GM12892 (cell line): ENCODE measurements at regions not wholly inside any gene's neighbourhood (a gene's known extent, or its start where the extent isn't known, plus 50 kb on each side); places are given as distances from the start of the nearest gene placed in this dataset.

Experiments
- DNase-seq: peaks from one replicate; pipeline ENCODE4 v3.0.0; 2011; ENCODE audit not compliant: insufficient read length
- FAIRE-seq: peaks from 2 replicates; lab custom pipeline; 2011; peaks lifted over from hg19 to GRCh38; lab: Jason Lieb, UNC
- POLR2A ChIP-seq: IDR thresholded peaks from 2 replicates; pipeline ENCODE4 v1.6.1; 2011; ENCODE audit warnings: low read depth, low read length, control low read depth
- POLR2AphosphoS5 ChIP-seq: IDR thresholded peaks from 2 replicates; pipeline ENCODE4 v1.6.1; 2011; ENCODE audit warnings: low read depth, low read length, control low read depth
- TAF1 ChIP-seq: IDR thresholded peaks from 2 replicates; pipeline ENCODE4 v1.6.1; 2011; ENCODE audit warnings: low read depth, mild to moderate bottlenecking, control low read depth, low read length, borderline replicate concordance

GRCh38 chr5:153899746-153900145 is 139.0 kb downstream of the FAM114A2 start:
- FAIRE-seq (no peak), DNase-seq (no peak)
- TF ChIP-seq POLR2AphosphoS5, result no peak
- no peak for TF ChIP-seq POLR2A
- TF ChIP-seq TAF1, result no peak

GRCh38 chr5:153896701-153897100 is 142.0 kb downstream of the FAM114A2 start:
- FAIRE-seq, result peak; percentile 54
- DNase-seq, result peak; percentile 17
- TF ChIP-seq POLR2AphosphoS5 (no peak), POLR2A (no peak), TAF1 (no peak)

GRCh38 chr5:153896117-153896516 is 142.6 kb downstream of the FAM114A2 start:
- DNase-seq (no peak), FAIRE-seq (peak; percentile 60)
- TF ChIP-seq TAF1, result no peak
- no peak for TF ChIP-seq POLR2A
- TF ChIP-seq POLR2AphosphoS5, result no peak

- FAIRE-seq (no peak), DNase-seq (no peak)
- TF ChIP-seq POLR2A (no peak), TAF1 (no peak), POLR2AphosphoS5 (no peak)
Measured at GRCh38 chr5:153895266-153895665, 143.4 kb downstream of the FAM114A2 start.

GRCh38 chr5:153893817-153894216 is 144.9 kb downstream of the FAM114A2 start:
- no peak for FAIRE-seq
- TF ChIP-seq TAF1 (no peak), POLR2AphosphoS5 (no peak), POLR2A (no peak)
- DNase-seq, result no peak

- TF ChIP-seq POLR2A (no peak), TAF1 (no peak), POLR2AphosphoS5 (no peak)
- no peak for DNase-seq
- FAIRE-seq, result peak; percentile 14
Measured at GRCh38 chr5:153891394-153891793, 147.3 kb downstream of the FAM114A2 start.

DNA sequence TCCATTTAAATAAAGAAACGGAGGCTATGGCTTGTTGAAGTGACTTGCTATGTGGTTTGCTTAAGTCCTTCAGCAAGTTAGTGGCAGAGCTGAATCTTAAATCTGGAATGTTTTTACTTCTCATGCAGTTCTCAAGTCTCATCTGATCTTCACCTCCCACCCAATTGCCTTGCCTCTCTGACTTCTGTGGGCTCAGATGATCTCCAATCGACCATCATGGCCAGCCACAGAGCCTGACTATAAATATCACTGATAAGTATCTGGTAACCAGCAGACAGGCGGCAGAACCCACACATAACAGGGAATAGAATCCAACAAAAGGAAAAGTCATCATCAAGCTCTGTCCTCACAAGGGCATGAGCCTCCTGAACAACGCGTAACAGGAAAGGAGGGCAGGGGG is 149.9 kb downstream of the FAM114A2 start:
- DNase-seq (no peak), FAIRE-seq (no peak)
- TF ChIP-seq POLR2A, result no peak
- TF ChIP-seq POLR2AphosphoS5, result no peak
- no peak for TF ChIP-seq TAF1

GRCh38 chr5:153885141-153885540 is 153.6 kb downstream of the FAM114A2 start:
- FAIRE-seq (no peak), DNase-seq (no peak)
- TF ChIP-seq POLR2A (no peak), POLR2AphosphoS5 (no peak), TAF1 (no peak)

DNA sequence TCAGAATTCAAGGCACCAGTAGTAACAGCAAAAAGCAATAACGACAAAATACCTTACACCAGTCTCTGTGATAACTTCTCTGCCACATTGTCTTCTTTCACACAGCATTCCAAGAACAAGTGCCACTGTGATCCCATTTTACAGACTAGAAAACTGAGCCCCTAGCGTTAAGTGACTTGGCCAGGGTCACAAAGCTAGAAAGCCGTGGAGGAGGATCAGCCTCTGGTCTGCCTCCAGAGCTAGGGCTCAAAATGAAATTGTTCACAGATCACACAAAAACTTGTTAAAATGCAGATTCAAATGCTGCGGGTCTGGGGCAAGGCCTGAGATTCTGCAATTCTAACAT is 154.1 kb downstream of the FAM114A2 start:
- DNase-seq (no peak), FAIRE-seq (no peak)
- TF ChIP-seq TAF1 (no peak), POLR2AphosphoS5 (no peak), POLR2A (no peak)

DNA sequence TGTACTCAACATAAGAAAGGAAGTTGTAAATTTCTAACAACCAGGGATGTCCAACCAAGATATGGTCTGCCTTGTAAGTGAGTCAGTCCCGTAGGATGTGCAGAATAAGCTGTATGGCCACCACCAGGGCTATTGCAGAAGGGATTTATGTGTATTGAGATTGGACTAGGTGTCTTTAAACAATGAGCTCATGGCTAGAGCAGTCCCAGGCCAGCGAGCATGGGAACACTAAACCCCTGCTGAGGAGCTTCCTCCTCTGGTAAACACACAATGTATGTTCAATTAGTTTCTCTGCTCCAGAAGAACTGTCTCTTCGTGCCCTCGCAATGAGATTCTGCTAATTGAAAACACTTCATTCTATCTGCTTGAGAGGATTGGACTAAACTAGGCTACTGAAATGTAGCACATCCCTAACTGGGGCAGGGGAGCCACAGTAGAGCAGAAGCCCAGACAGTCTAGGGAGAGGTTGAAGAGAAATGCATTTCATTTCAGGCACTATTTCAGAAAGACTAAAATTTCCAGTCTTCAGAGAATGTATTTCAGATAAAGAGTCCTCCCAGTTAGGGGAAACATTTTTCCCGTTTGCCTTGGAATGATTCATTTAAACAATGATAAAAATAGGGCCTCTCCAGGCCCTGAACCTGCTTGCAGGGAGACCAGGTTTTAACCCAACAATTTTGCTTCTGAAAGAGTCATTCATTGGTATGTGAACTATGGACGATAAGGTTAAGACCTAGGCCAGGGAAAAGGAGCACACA is 154.7 kb downstream of the FAM114A2 start:
- DNase-seq (no peak), FAIRE-seq (no peak)
- no peak for TF ChIP-seq POLR2A
- TF ChIP-seq POLR2AphosphoS5, result no peak
- TF ChIP-seq TAF1, result no peak

DNA sequence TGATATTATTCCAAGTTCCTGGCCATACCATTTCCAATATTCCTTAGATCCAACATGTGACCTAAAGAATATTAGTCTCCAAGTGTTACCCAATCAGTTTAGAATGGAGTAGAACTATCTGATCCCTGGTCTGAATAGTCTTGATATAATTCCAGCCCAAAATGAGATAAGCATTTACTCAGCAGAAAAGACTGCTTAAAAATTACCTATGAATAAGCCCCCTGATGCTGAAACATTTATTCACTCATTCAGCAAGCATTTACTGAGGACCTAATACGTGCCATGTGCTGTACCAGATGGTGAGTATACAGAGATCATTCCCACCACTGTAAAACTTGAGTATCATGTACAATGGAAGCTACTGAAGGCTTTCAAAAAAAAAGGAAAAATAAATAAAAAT is 157.0 kb downstream of the FAM114A2 start:
- DNase-seq (no peak), FAIRE-seq (no peak)
- TF ChIP-seq POLR2A, result no peak
- no peak for TF ChIP-seq POLR2AphosphoS5
- TF ChIP-seq TAF1, result no peak

- FAIRE-seq (no peak), DNase-seq (no peak)
- no peak for TF ChIP-seq POLR2A
- TF ChIP-seq TAF1, result no peak
- TF ChIP-seq POLR2AphosphoS5, result no peak
Measured at GRCh38 chr5:153880106-153880505, 158.6 kb downstream of the FAM114A2 start.

DNA sequence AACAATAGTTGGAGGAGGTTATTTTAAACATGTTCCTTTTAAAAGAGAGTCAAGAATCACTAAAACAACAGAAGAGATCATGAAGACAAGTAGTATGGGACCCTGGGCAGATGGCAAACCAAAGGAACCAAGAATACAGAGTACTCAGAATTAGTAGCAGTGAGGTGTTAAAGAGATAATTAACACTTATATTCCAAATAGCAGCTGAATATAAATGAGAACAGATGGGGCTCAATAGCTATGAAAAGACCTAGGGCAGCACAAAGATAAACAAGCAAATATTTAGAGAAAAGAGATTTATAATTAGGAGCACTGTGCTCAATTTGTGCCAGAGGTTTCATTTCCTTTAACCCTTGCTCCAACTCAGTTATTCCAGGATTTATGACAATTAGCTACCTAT is 159.1 kb downstream of the FAM114A2 start:
- no peak for DNase-seq
- TF ChIP-seq POLR2AphosphoS5 (no peak), POLR2A (no peak), TAF1 (no peak)
- FAIRE-seq, result no peak
